ENCODE measurements at regions not wholly inside any gene's neighbourhood (a gene's known extent, or its start where the extent isn't known, plus 50 kb on each side); places are given as distances from the start of the nearest gene placed in this dataset.

- peak; percentile 88 for TF ChIP-seq MXD1 (CRISPR knock-in tag; IDR thresholded peaks at IDR 0.05)
- TF ChIP-seq CCAR2 (optimal IDR thresholded peaks at IDR 0.05; ENCODE audit: low read depth, low read length), result no peak
- TF ChIP-seq ZSCAN12 (CRISPR knock-in tag; IDR thresholded peaks at IDR 0.05), result 0 out of 2 replicates have a peak, but pooled peaks have one; percentile 11
- no peak for TF ChIP-seq SSRP1 (CRISPR knock-in tag; IDR thresholded peaks at IDR 0.05)
- TF ChIP-seq CREB1 (IDR thresholded peaks at IDR 0.05), result no peak
- TF ChIP-seq CREB1 (CRISPR knock-in tag; IDR thresholded peaks at IDR 0.05), result no peak
- TF ChIP-seq PPARG (CRISPR knock-in tag; conservative IDR thresholded peaks at IDR 0.05), result peak; percentile 46; the same call in 1 of the 2 replicates
- TF ChIP-seq ZNF431 (CRISPR knock-in tag; IDR thresholded peaks at IDR 0.05; ENCODE audit: borderline replicate concordance, low read depth), result 0 out of 2 replicates have a peak, but pooled peaks have one; percentile 0
- 0 out of 2 replicates have a peak, but pooled peaks have one; percentile 57 for TF ChIP-seq ZNF143 (CRISPR knock-in tag; IDR thresholded peaks at IDR 0.05)
- TF ChIP-seq ZNF720 (CRISPR knock-in tag; IDR thresholded peaks at IDR 0.05), result no peak
- 0 out of 2 replicates have a peak, but pooled peaks have one; percentile 46 for TF ChIP-seq ZNF782 (CRISPR knock-in tag; IDR thresholded peaks at IDR 0.05; ENCODE audit: borderline replicate concordance)
- no peak for TF ChIP-seq ADNP (CRISPR knock-in tag; IDR thresholded peaks at IDR 0.05)
- TF ChIP-seq ZNF441 (CRISPR knock-in tag; IDR thresholded peaks at IDR 0.05; ENCODE audit: borderline replicate concordance), result 0 out of 2 replicates have a peak, but pooled peaks have one; percentile 39
- TF ChIP-seq ZNF615 (CRISPR knock-in tag; IDR thresholded peaks at IDR 0.05; ENCODE audit: borderline replicate concordance), result no peak
- TF ChIP-seq NFE2L2 (IDR thresholded peaks at IDR 0.05; ENCODE audit: low read length), result no peak
- TF ChIP-seq SKIL (CRISPR knock-in tag; IDR thresholded peaks at IDR 0.05; ENCODE audit: borderline replicate concordance), result 0 out of 2 replicates have a peak, but pooled peaks have one; percentile 21
- no peak for TF ChIP-seq TIGD3 (CRISPR knock-in tag; IDR thresholded peaks at IDR 0.05; ENCODE audit: borderline replicate concordance)
- peak; percentile 82; the same call in 1 of the 2 replicates for TF ChIP-seq ZNF567 (CRISPR knock-in tag; IDR thresholded peaks at IDR 0.05; ENCODE audit: borderline replicate concordance)
- no peak for TF ChIP-seq MAX (IDR thresholded peaks at IDR 0.05)
- TF ChIP-seq PAWR (CRISPR knock-in tag; IDR thresholded peaks at IDR 0.05; ENCODE audit: borderline replicate concordance), result no peak
- TF ChIP-seq RBAK (CRISPR knock-in tag; IDR thresholded peaks at IDR 0.05), result no peak
- TF ChIP-seq ZBTB25 (CRISPR knock-in tag; IDR thresholded peaks at IDR 0.05), result no peak
- TF ChIP-seq ZBTB34 (CRISPR knock-in tag; IDR thresholded peaks at IDR 0.05), result no peak
- peak; percentile 17; the same call in 1 of the 2 replicates for TF ChIP-seq ZNF3 (CRISPR knock-in tag; IDR thresholded peaks at IDR 0.05)
These were observed 140.5 kb downstream of the SEC14L1 start (continued) for GRCh38 chr17:77281122-77281903.

Data from HepG2 (cell line).